ENCODE measurements at regions not wholly inside any gene's neighbourhood (a gene's known extent, or its start where the extent isn't known, plus 50 kb on each side); places are given as distances from the start of the nearest gene placed in this dataset.

DNA sequence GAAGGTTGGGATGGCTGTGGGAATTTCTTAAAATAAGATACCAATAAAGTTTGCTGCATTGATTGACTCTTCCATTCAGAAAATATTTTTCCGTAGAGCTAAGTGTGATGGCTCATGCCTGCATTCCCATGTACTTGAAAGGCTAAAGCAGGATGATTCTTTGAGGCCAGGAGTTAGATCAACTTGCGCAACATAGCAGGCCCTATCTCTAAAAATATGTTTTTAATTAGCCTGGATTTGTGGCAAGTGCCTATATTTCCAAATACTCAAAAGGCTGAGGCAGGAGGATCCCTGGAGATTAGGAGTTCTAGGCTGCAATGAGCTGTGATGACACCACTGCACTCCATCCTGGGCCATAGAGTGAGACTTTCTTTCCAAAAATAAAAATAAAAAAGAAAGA lies 431.2 kb upstream of the PTCHD4 start:
- TF ChIP-seq, protein P1, sequence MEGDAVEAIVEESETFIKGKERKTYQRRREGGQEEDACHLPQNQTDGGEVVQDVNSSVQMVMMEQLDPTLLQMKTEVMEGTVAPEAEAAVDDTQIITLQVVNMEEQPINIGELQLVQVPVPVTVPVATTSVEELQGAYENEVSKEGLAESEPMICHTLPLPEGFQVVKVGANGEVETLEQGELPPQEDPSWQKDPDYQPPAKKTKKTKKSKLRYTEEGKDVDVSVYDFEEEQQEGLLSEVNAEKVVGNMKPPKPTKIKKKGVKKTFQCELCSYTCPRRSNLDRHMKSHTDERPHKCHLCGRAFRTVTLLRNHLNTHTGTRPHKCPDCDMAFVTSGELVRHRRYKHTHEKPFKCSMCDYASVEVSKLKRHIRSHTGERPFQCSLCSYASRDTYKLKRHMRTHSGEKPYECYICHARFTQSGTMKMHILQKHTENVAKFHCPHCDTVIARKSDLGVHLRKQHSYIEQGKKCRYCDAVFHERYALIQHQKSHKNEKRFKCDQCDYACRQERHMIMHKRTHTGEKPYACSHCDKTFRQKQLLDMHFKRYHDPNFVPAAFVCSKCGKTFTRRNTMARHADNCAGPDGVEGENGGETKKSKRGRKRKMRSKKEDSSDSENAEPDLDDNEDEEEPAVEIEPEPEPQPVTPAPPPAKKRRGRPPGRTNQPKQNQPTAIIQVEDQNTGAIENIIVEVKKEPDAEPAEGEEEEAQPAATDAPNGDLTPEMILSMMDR (IDR thresholded peaks at IDR 0.05; ENCODE audit: low read depth, low read length): no peak
- TF ChIP-seq POLR2A (IDR thresholded peaks at IDR 0.05; ENCODE audit: extremely low read depth, insufficient read length): no peak
- no peak for TF ChIP-seq MAX (IDR thresholded peaks at IDR 0.05; ENCODE audit: low read depth, low read length)

Data from NB4 (cell line).